NCI-H187 (cell line): ENCODE measurements at regions not wholly inside any gene's neighbourhood (a gene's known extent, or its start where the extent isn't known, plus 50 kb on each side); places are given as distances from the start of the nearest gene placed in this dataset.

Experiments
- DNase-seq, 2 experiments: peaks; one replicate each; lab custom pipeline; 2025; lab: John Stamatoyannopoulos, UW

GRCh38 chr7:132666774-132667172 lies 90.5 kb upstream of the PLXNA4 start:
- no peak for DNase-seq

DNA sequence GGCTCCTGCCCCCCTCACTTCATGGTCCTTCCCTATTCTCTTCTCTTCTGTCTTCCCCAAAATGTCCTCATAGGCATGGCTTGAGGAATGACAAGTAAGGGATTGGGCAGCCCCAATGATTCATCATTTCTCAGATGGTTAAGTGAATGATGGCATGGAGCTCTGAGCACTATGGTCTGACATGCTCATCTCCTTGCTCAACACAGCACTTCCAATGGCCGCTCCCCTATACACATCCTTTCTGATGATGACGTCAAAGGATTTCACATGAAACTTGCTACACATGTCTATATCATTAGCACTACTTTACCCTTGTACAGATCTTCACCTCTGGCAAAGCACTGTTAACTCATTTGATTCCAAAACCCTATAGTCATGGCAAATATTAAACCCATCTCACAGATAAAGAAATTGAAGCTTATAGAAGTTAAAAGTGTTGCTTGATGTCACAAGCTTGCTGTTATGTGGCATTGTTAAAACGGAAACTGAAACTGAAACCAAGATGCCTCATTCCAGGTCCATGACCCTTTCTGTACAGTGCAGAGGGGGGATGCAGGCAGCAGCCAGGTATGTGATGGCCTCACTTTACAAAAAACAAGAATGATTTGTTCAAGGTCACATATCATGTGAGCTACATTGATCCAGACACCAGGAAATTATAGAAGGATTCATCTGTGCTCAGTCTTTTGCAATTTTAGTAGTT lies 90.0 kb upstream of the PLXNA4 start:
- no peak for DNase-seq

DNA sequence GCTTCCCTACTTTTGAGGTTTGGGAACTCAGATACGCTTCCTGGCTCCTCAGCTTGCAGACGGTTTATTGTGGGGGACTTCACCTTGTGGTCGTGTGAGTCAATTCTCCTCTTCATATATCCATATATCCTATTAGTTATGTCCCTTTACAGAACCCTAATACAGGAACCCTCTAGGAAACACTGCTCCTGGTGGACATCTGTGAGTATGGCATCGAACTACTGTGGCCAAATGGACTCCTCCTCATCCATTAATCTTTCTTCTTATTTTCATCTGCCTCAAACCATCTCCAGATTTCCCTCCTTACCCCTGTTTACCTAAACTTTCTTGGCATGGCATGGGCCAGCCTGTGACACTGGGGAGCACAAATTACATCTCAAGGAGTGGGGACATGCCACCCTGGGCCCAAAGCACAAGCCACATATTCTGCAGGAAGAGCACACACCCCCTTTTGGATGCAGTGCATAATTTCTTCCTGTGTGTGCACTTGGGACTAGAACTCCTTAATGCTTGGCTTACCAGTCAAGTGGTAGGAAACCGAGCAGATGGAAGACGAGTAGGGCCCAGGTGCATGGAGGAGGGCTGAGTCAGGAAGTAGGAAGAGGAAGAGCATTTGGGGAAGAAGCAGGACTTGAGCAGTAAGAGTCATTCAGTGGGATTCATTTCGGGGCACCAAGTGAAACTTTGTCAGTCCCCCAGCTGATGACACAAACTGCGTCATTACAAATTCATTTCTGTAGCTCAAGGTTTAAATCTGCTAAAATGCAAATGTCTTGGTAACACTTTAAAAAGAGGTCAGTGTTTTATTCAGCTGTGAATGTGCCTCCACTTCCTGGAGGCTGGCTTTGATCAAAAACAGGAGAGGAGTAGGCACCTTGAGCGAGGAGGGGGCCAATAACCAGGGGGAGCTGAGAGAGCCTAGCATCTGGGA lies 80.8 kb upstream of the PLXNA4 start:
- DNase-seq, result peak; percentile 45 to 57

GRCh38 chr7:132656341-132656740 lies 80.1 kb upstream of the PLXNA4 start:
- no peak for DNase-seq

DNA sequence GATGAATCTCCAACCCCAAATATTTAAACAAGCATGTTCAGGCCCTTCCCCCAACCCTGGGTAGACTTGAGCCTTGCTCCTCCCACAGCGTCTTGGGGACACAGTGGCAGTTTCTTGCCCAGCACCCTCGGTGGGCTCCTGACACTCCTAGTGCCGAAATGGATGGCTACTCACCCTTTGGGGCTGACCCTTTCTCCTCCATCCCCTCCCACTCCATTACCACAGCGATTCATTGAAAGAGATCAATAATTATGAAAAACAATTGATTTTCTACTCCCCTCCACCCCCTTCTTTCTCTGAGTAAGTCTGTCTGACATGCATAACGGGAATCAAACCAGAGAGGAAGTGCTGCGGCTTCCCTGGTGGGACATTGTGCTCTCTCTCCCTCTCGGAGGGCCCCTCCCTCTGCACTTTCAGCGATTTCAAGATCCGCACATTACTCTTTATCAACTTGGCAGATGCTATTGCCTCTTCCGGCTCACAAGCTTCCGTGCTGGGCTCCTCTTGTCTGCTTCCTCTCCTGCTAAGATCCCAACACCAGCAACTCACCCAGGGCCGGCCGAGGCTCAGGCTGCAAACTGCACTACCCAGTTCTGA lies 79.0 kb upstream of the PLXNA4 start:
- no peak for DNase-seq

GRCh38 chr7:132654150-132654549 lies 77.9 kb upstream of the PLXNA4 start:
- no peak for DNase-seq

GRCh38 chr7:132653366-132653930 lies 77.2 kb upstream of the PLXNA4 start:
- DNase-seq, result peak in 1 of 2 experiments; percentile 9

GRCh38 chr7:132652507-132652906 lies 76.2 kb upstream of the PLXNA4 start:
- DNase-seq, result no peak

DNA sequence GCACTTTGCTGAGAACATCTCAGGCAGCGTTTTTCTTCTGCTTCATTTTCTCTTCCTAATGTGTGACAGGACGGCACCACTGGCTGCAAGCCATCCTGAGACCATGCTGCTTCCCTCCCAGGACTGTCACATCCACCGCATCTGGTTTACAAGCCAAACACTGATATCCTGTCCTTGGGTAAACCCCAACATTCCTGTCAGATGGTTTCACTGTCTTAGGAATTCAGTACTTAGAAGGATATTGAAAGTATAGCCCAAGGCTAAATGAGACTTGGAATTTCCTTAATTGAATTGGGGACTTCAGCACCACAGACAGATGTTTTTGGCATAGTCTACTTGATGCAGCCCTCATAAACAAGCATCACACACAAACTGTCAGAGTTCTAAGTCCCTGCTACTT lies 74.2 kb upstream of the PLXNA4 start:
- no peak for DNase-seq

- no peak for DNase-seq
Observed at GRCh38 chr7:132647311-132647710, 71.0 kb upstream of the PLXNA4 start.

GRCh38 chr7:132646052-132646451 lies 69.8 kb upstream of the PLXNA4 start:
- DNase-seq, result no peak

- DNase-seq, result no peak
Observed at GRCh38 chr7:132643302-132643701, 67.0 kb upstream of the PLXNA4 start.

DNA sequence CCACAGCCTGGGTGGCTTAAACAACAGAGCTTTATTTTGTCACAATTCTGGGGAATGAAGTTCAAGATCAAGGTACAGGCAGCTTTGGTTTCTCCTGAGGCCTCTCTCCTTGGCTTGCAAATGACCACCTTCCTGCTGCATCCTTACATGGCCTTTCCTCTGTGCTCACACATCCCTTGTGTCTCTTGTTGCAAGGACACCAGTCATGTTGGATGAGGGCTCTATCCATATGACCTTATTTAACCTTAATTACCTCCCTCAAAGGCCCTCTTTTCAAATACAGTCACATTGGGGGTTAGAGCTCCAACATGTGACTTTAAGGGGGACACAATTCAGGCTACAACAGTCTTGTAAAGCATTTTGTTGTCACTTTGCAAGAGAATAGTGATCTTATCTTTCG lies 65.0 kb upstream of the PLXNA4 start:
- DNase-seq, result no peak

DNA sequence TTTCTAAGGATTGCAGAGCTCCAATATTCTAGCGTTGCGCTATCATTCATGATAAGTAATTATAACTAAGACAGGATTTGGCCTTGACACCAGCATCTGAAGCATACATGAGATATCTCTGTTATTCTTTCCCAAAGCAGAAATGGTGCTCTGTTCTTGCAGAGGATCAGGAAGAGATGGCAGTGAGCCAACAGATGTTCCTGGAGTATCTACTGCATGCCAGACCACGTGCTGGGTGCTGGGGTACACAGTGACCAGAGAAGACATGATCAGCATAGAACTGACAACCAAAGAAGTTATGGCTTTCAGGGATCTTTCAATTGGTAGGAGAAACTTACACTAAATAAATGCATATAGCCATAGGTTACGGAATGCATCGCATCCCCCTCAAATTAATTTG lies 63.7 kb upstream of the PLXNA4 start:
- no peak for DNase-seq

- no peak for DNase-seq
Observed at GRCh38 chr7:132638000-132638399, 61.7 kb upstream of the PLXNA4 start.

GRCh38 chr7:132636581-132636980 lies 60.3 kb upstream of the PLXNA4 start:
- no peak for DNase-seq

GRCh38 chr7:132635127-132635526 lies 58.9 kb upstream of the PLXNA4 start:
- no peak for DNase-seq

GRCh38 chr7:132630834-132631233 lies 54.6 kb upstream of the PLXNA4 start:
- DNase-seq, result no peak
